ENCODE measurements at regions not wholly inside any gene's neighbourhood (a gene's known extent, or its start where the extent isn't known, plus 50 kb on each side); places are given as distances from the start of the nearest gene placed in this dataset.
"Not testable (repeated sequence)": the region's sequence is repeated elsewhere in the genome, so short reads cannot be mapped to it uniquely, and the experiment has no call there.

DNA sequence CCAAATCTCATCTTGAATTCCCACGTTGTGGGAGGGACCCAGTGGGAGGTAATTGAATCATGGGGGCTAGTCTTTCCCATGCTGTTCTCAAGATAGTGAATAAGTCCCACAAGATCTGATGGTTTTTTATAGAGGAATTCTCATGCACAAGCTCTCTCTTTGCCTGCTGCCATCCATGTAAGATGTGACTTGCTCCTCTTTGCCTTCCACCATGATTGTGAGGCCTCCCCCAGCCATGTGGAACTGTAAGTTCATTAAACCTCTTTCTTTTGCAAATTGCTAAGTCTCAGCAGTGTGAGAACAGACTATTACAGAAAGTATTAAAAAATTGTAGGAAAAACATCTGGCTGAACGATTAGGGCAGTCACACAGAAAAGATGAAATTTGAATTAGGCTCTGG is 921.8 kb downstream of the MCTP2 start:
- H2AFZ ChIP-seq (ENCODE audit: low read depth, low read length); H3K9me3 ChIP-seq (ENCODE audit: low read length); H3K27me3 ChIP-seq (ENCODE audit: insufficient read depth, low read length); H3K36me3 ChIP-seq (ENCODE audit: insufficient read depth, low read length); H3K4me1 ChIP-seq (ENCODE audit: insufficient read depth, low read length); H3K4me3 ChIP-seq (ENCODE audit: low read length): not testable (repeated sequence)

DNA sequence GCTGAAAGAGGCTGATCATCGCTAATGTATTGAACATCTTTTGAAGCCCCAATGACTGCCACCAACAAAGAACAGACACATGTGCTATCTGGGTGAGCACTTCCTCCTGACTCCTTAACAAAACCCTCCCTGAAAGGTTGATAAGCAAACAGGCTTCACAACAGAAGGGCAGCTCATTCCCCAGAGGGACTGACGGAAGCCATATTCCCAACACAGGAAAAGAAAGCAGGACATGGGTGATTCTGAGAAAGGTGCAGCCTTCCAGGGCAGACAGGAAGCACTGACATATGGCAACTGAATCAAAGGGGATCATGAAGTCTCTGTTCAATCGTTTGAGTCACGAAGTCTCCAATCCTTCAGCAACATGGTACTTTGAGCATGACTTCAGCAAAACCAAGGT is 929.0 kb downstream of the MCTP2 start:
- no peaks in the 10 kb centered on the region for H3K9me3 ChIP-seq (ENCODE audit: low read length)
- no peak overlapping the region for H3K4me3 ChIP-seq (ENCODE audit: low read length)
- H2AFZ ChIP-seq (ENCODE audit: low read depth, low read length), result no peak overlapping the region
- H3K4me1 ChIP-seq (ENCODE audit: insufficient read depth, low read length), result no peaks in the 10 kb centered on the region
- H3K36me3 ChIP-seq (ENCODE audit: insufficient read depth, low read length), result no peaks in the 10 kb centered on the region
- no peaks in the 10 kb centered on the region for H3K27me3 ChIP-seq (ENCODE audit: insufficient read depth, low read length)

DNA sequence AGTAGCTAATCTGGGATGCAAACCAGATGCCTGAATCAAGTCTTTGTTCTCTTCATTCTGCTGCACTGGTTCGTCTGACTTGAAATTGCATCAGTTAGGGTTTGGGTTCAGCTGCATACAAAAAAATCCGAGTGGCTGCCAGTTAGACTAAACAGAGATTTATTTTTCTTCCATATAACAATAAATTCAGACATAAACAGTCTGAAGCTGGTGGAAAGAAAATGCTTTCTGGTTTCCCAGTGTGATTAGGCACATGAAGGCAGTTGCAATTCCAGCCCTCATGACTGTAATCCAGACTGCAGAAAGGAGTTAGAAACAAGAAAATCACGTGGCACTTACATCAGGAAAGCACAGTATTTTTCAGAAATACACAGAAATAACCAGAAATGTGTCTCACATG is 930.7 kb downstream of the MCTP2 start:
- Histone ChIP-seq H2AFZ (ENCODE audit: low read depth, low read length) (no peak overlapping the region), H3K27me3 (ENCODE audit: insufficient read depth, low read length) (no peaks in the 10 kb centered on the region), H3K9me3 (ENCODE audit: low read length) (no peaks in the 10 kb centered on the region), H3K4me3 (ENCODE audit: low read length) (no peak overlapping the region), H3K36me3 (ENCODE audit: insufficient read depth, low read length) (no peaks in the 10 kb centered on the region), H3K4me1 (ENCODE audit: insufficient read depth, low read length) (no peaks in the 10 kb centered on the region)

DNA sequence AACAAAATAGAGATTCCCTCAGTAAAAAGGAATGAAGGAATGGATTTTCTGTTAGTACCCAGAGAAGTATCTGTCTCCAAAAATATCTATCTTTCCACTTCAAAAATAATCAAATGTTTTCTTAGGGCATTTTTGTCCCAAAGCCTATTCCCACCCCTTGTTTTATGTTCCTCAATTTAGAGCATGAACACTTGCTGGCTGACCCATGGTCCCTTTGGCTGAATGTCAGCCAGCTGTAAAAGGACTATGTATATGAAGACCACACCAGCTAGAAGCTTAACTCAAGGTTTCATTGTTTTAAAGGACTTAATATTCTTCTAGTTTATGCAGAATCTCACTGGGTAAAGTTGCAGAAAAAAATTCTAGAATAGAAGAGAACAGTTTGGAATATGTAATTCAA is 931.2 kb downstream of the MCTP2 start:
- Histone ChIP-seq H3K4me3 (ENCODE audit: low read length) (no peak overlapping the region), H3K27me3 (ENCODE audit: insufficient read depth, low read length) (no peaks in the 10 kb centered on the region), H3K36me3 (ENCODE audit: insufficient read depth, low read length) (no peaks in the 10 kb centered on the region), H2AFZ (ENCODE audit: low read depth, low read length) (no peak overlapping the region), H3K4me1 (ENCODE audit: insufficient read depth, low read length) (no peaks in the 10 kb centered on the region), H3K9me3 (ENCODE audit: low read length) (no peaks in the 10 kb centered on the region)

DNA sequence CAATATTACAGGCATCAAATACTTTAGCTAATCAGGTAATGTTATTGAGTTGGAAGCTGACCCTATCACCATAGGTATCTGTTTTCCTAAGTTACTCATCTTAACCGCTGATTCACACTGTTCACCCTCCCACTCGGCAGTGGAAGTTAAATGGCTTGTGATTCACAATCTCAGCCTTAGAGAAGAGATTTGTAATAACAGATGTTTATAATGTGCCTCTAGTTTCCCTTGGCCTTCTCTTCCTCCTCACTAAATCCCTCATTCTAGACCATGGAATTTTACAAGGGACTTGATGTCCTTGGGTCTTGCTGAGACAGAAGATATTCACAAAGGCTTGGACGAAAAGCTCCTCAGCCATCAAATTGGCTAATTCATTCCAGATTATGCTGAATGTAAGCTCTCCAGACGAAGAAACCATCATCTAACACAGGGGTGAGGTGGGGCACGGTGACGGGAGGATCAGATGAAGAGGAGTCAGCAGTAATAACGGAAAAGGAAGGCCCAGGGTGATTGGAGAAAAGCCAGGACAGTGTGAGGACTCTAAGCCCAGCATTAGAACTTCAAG is 931.7 kb downstream of the MCTP2 start:
- Histone ChIP-seq H2AFZ (ENCODE audit: low read depth, low read length) (no peak overlapping the region), H3K9me3 (ENCODE audit: low read length) (no peaks in the 10 kb centered on the region), H3K4me3 (ENCODE audit: low read length) (no peak overlapping the region), H3K4me1 (ENCODE audit: insufficient read depth, low read length) (no peaks in the 10 kb centered on the region), H3K36me3 (ENCODE audit: insufficient read depth, low read length) (no peaks in the 10 kb centered on the region), H3K27me3 (ENCODE audit: insufficient read depth, low read length) (no peaks in the 10 kb centered on the region)

DNA sequence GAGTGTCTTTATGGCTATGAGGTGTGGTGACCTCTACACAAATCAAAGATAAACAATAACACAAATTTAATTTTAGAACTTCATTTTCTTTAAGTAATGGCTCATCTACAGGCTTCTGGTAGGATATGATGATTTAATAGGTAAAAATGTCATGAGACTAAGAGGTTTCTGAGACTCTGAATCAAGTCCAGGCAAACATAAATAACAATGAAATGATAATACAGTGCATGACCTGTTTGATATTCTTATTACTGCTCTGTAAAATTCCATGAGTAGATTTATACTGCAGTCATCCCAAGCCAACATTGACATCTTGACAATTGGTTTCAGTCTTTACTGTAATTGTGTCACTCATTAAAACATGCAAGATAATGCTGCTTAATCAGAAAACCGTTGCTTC is 936.8 kb downstream of the MCTP2 start:
- H3K4me3 ChIP-seq (ENCODE audit: low read length), result no peak overlapping the region

DNA sequence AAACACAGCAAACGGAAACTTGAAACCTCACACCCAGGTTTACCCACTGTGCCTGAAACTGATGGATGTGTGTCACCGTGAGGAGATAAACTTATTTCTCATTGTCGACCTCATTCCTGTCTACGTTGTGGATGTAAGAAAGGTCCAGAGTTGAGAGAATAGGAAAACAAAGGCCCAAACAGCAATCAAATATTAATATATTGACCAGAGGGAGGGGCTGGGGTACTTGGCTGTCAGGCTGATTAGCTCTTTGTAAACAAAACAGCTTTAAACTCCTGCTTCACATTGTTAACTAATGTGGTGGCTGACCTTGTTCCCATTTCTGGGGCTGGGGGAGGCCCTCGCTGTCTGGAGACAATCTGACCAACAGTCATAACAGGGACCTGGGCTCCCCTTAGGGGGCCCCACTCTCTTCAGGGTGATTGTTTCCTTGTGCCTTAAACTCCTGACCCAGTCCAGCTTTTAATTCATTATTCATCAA is 937.6 kb downstream of the MCTP2 start:
- Histone ChIP-seq H3K36me3 (ENCODE audit: insufficient read depth, low read length) (no peaks in the 10 kb centered on the region), H2AFZ (ENCODE audit: low read depth, low read length) (no peak overlapping the region), H3K9me3 (ENCODE audit: low read length) (no peaks in the 10 kb centered on the region), H3K4me1 (ENCODE audit: insufficient read depth, low read length) (peaks cover 5% of the 10 kb centered on the region), H3K27me3 (ENCODE audit: insufficient read depth, low read length) (no peaks in the 10 kb centered on the region), H3K4me3 (ENCODE audit: low read length) (no peak overlapping the region)

More for the DNA sequence above, 936.8 kb downstream of the MCTP2 start:
- Histone ChIP-seq H3K9me3 (ENCODE audit: low read length) (no peaks in the 10 kb centered on the region), H2AFZ (ENCODE audit: low read depth, low read length) (no peak overlapping the region), H3K4me1 (ENCODE audit: insufficient read depth, low read length) (peaks cover 5% of the 10 kb centered on the region), H3K27me3 (ENCODE audit: insufficient read depth, low read length) (no peaks in the 10 kb centered on the region), H3K36me3 (ENCODE audit: insufficient read depth, low read length) (no peaks in the 10 kb centered on the region)

DNA sequence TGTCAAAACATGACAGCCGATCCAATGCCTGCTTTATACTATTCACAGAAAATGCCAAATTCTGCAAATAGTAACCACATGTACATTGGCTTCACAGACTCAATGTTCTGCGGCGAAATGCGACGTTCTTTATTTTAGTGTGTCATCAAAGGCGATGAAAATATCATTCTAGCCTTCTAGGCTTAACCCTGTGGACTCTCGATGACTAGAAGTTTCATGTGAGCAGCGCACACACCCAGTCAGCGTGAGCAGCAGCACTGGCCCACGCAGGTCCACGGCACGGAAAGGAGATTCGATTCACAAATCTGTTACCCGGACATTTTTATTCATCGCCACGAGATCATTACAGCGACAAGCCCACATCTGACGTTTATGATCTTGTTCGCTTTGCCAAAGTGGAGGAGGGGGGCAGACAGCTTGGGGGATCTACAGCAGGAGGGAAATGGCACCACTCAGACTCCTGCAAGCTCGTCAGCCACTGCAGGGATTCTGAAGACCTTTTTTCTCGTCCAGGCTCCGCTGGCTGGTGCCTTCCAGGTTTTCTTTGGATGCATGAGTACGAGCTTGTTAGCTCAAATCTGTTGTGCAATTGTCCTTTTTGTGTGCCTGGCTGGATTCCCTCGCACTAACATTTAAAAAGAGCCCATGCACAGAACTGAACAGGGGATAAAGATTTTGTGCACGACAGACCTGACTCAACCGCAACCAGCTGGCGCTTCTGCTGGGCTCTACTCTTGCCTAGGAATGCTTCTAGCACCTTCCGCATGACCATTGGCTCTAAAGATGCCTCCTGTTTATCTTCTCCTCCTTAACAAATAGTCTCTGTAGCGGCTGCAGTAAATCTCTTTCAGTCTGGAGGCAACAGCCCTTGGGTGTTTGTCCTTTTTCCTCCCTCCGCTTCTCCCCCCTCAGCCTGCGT is 938.4 kb downstream of the MCTP2 start:
- H3K4me1 ChIP-seq (ENCODE audit: insufficient read depth, low read length), result peaks cover 9% of the 10 kb centered on the region
- H3K27me3 ChIP-seq (ENCODE audit: insufficient read depth, low read length), result no peaks in the 10 kb centered on the region
- no peaks in the 10 kb centered on the region for H3K9me3 ChIP-seq (ENCODE audit: low read length)
- H3K36me3 ChIP-seq (ENCODE audit: insufficient read depth, low read length), result no peaks in the 10 kb centered on the region
- H3K4me3 ChIP-seq (ENCODE audit: low read length), result no peak overlapping the region
- peak overlapping the region; percentile 8 for H2AFZ ChIP-seq (ENCODE audit: low read depth, low read length)

DNA sequence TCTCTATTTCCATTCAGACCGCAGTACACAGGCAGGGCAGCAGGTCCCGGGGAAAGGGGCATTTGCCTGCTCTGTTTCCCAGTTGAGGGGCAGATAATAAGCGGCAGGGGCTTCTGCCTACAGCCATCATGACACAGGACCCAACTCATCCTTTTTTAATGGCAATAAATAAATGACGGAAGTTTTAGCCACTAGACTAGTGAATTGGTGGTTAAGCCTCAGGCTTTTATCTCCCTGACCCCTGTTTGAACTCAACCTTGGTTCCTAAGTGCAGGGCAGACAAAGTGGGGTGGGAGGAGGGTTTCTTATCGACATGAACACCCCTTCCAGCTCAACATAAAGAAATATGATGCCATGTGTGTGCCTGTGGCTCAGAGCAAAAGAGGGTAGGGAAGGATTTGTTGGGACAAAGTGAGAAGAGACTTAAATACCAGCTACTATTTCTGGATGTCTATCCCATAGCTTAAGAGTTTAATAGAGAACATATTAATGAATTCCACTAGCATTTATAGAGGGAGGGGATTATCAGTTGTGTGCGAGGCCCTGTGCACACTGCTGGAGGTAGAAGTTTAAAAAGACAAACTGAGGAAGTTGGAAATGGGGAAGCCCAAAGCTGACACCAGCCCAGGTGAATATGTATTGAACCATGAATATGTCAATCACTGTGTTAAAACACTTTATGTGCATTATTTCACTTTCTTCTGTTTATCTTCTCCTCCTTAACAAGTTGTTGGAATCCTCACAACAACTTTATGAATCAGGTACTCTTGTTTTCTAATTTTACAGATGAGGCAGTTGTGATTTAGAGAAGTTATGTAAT is 939.4 kb downstream of the MCTP2 start:
- H3K9me3 ChIP-seq (ENCODE audit: low read length), result no peaks in the 10 kb centered on the region
- H3K36me3 ChIP-seq (ENCODE audit: insufficient read depth, low read length), result no peaks in the 10 kb centered on the region
- H3K4me3 ChIP-seq (ENCODE audit: low read length), result no peak overlapping the region
- H3K4me1 ChIP-seq (ENCODE audit: insufficient read depth, low read length), result peaks cover 9% of the 10 kb centered on the region
- peak overlapping the region; percentile 8 for H2AFZ ChIP-seq (ENCODE audit: low read depth, low read length)
- no peaks in the 10 kb centered on the region for H3K27me3 ChIP-seq (ENCODE audit: insufficient read depth, low read length)

DNA sequence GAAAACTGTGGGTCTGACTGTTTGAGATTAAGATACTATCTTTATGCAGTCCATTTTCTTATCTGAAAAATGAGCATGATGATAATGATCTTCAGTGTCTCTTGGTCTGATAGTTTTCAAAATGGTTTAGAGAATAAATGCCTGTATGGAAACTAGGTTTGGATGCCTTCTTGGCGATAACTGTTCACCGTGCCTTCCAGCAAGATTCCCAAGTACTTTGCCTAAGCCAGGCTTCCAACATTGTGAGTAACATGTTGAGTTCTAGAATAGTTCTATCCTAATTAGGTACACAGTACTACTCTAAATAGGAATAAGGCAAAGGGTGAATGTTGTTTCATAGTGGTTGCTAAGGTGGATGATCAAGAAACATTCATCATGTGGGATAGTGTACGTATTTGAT is 940.2 kb downstream of the MCTP2 start:
- no peaks in the 10 kb centered on the region for H3K27me3 ChIP-seq (ENCODE audit: insufficient read depth, low read length)
- H3K4me1 ChIP-seq (ENCODE audit: insufficient read depth, low read length), result peaks cover 9% of the 10 kb centered on the region
- H2AFZ ChIP-seq (ENCODE audit: low read depth, low read length), result no peak overlapping the region
- H3K4me3 ChIP-seq (ENCODE audit: low read length), result no peak overlapping the region
- no peaks in the 10 kb centered on the region for H3K9me3 ChIP-seq (ENCODE audit: low read length)
- H3K36me3 ChIP-seq (ENCODE audit: insufficient read depth, low read length), result no peaks in the 10 kb centered on the region

DNA sequence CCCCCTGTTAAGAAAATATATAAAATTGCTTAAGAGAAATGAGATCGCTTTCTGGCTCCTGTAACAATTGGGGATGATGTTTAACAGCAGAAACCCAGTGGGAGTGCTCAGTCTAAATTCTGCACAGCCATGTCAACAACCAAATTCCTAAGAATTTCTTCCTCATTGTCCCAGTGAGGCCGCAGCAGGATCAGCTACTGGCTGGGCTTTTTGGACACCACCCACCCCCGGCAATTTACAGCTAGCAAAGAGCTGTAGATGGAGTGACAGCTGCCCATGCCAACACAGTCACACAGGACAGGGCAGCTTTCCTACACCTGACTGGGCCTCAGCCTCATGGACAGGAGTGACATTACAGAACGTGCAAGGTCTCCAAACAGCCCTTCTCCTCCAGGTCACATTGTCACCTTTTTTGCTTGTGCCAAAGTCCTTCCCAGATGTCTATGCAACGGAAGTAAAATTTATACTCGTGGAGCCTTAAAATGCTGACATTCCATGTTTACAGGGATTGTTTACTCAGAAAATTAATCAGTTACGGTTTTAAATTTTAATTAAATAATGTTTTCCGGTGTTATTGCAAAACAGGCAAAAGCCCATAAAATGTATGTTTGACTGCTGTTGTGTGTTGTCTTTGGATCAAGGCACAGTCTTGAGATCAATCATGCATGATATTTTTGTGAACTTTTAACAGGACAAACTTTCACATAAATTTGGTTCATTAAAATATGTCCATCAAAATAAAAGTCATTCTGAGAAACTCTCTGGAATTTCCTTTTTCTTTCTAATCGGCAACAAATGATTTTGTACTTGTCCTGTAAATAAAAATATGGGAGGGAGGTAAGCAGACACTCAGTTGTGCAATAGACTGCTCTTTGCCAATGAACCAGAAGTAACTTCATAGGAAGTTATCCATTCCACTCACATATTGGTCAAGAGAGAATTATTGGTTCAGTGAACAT is 943.2 kb downstream of the MCTP2 start:
- H2AFZ ChIP-seq (ENCODE audit: low read depth, low read length), result no peak overlapping the region
- no peaks in the 10 kb centered on the region for H3K36me3 ChIP-seq (ENCODE audit: insufficient read depth, low read length)
- no peaks in the 10 kb centered on the region for H3K9me3 ChIP-seq (ENCODE audit: low read length)
- H3K4me3 ChIP-seq (ENCODE audit: low read length), result no peak overlapping the region
- H3K4me1 ChIP-seq (ENCODE audit: insufficient read depth, low read length), result peaks cover 9% of the 10 kb centered on the region
- H3K27me3 ChIP-seq (ENCODE audit: insufficient read depth, low read length), result no peaks in the 10 kb centered on the region

DNA sequence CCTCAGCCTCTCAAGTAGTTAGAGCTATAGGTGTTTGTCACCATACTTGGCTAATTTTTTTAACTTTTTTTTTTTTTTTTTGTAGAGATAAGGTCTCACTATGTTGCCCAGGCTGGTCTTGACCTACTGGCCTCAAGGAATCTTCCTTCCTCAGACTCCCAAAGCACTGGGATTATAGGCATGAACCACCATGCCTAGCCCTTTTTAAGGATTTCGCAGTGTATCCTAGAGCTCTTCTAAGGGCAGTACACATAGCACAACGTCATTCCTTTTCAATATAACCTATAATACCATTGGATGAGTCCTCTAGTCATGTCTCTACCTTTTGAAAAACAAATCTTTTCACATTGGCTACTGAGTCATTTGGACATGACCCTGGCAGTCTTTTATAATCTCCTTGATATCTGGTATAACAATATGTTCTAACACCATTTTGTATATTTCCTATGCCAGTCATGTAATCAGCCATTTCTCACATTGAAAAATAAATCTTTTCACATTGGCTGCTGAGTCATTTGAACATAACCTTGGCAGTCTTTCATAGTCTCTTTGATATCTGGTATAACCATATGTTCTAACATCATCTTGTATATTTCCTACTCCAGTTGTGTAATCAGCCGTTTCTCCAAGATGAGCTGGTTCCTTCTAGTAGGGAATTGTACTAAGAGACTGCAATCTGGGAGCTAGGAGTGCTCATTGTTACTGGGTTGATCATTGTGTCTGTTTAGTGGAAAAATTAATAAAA is 944.7 kb downstream of the MCTP2 start:
- Histone ChIP-seq H3K9me3 (ENCODE audit: low read length) (no peaks in the 10 kb centered on the region), H3K36me3 (ENCODE audit: insufficient read depth, low read length) (no peaks in the 10 kb centered on the region), H3K4me1 (ENCODE audit: insufficient read depth, low read length) (peaks cover 4% of the 10 kb centered on the region), H3K27me3 (ENCODE audit: insufficient read depth, low read length) (no peaks in the 10 kb centered on the region), H3K4me3 (ENCODE audit: low read length) (no peak overlapping the region), H2AFZ (ENCODE audit: low read depth, low read length) (no peak overlapping the region)

All from neuron (in vitro differentiated cells).